ENCODE measurements at regions not wholly inside any gene's neighbourhood (a gene's known extent, or its start where the extent isn't known, plus 50 kb on each side); places are given as distances from the start of the nearest gene placed in this dataset.

- TF ChIP-seq NKRF (IDR thresholded peaks at IDR 0.05; ENCODE audit: borderline replicate concordance) (no peak), TAF7 (tag; IDR thresholded peaks at IDR 0.05) (no peak), PYGO2 (tag; IDR thresholded peaks at IDR 0.05) (no peak), POLR2G (IDR thresholded peaks at IDR 0.05; ENCODE audit: low read depth, low read length) (no peak), NFE2L1 (tag; IDR thresholded peaks at IDR 0.05; ENCODE audit: borderline replicate concordance, low read depth) (no peak), HDAC8 (tag; IDR thresholded peaks at IDR 0.05) (no peak), PHF8 (IDR thresholded peaks at IDR 0.05; ENCODE audit: borderline replicate concordance, low read length) (no peak), HNRNPK (IDR thresholded peaks at IDR 0.05; ENCODE audit: low read depth, low read length, poor library complexity, severe bottlenecking) (no peak), PURB (CRISPR knock-in tag; IDR thresholded peaks at IDR 0.05; ENCODE audit: low read depth) (no peak), CAMTA2 (CRISPR knock-in tag; conservative IDR thresholded peaks at IDR 0.05) (no peak), PHF20 (IDR thresholded peaks at IDR 0.05; ENCODE audit: partially characterized antibody) (no peak)
- TF ChIP-seq, protein P1, sequence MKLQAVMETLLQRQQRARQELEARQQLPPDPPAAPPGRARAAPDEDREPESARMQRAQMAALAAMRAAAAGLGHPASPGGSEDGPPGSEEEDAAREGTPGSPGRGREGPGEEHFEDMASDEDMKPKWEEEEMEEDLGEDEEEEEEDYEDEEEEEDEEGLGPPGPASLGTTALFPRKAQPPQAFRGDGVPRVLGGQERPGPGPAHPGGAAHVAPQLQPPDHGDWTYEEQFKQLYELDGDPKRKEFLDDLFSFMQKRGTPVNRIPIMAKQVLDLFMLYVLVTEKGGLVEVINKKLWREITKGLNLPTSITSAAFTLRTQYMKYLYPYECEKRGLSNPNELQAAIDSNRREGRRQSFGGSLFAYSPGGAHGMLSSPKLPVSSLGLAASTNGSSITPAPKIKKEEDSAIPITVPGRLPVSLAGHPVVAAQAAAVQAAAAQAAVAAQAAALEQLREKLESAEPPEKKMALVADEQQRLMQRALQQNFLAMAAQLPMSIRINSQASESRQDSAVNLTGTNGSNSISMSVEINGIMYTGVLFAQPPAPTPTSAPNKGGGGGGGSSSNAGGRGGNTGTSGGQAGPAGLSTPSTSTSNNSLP (IDR thresholded peaks at IDR 0.05; ENCODE audit: borderline replicate concordance, low read depth, low read length) = no peak
- TF ChIP-seq, protein P2, sequence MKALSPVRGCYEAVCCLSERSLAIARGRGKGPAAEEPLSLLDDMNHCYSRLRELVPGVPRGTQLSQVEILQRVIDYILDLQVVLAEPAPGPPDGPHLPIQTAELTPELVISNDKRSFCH (CRISPR knock-in tag; IDR thresholded peaks at IDR 0.05) = no peak
- TF ChIP-seq, protein P2 (tag; IDR thresholded peaks at IDR 0.05) = no peak
Measured at GRCh38 chr9:31302620-31303418, 1081.6 kb upstream of the ACO1 start (continued).

All from K562 (cell line).